RPMI7951 (cell line): ENCODE measurements at regions not wholly inside any gene's neighbourhood (a gene's known extent, or its start where the extent isn't known, plus 50 kb on each side); places are given as distances from the start of the nearest gene placed in this dataset.

Experiments
- DNase-seq: peaks from one replicate; pipeline ENCODE4 v3.0.0-alpha.2; 2012; ENCODE audit warnings: low read depth

DNA sequence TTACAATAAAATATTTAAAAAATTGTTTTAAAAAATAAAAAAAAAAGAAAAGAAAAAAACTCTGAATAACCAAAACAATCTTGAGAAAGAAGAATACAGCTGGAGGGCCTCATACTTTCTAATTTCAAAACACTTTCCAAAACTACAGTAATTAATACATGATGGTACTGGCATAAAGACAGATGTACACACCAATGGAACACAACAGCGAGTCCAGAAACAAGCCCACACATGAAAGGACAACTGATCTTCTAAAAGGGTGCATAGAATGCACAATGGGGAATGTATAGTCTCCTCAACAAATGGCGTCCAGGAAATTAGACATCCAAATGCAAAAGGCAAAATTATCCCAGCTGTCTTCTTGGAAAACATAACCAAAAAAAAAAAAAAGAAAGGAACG is 99.6 kb downstream of the LURAP1L start:
- no peak for DNase-seq

DNA sequence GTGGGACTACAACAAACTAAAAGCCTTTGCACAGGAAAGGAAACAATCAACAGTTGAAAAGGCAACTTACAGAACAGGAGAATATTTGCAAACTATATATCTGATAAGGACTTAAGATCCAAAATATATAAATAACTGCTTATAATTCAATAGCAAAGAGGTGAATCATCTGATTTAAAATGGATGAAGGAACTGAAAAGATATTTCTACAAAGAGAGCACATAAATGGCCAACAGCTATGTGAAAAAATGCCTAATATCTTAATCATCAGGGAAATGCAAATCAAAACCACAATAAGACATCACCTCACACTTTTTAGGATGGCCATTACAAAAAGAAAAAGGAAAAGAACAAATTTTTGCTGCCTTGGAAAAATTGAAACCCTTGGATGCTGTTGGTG is 100.4 kb downstream of the LURAP1L start:
- DNase-seq: peak; percentile 32

DNA sequence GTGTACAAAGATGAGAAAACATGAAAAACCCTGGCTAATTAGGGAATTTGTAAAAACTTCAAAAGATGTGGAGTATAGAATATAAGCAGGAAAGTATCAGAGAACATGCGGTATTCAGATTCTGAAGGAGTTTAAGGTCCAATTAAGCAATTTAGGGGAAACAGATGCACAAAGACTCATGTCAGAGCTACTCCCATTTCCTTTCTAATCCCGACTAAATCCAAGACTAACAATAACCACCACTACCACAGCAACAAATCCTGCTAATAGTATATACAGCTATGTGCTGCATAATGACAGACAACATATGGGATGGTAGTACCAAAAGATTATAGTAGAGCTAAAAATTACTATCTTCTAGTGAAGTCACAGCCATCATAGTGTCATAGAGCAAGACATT is 102.1 kb downstream of the LURAP1L start:
- no peak for DNase-seq

DNA sequence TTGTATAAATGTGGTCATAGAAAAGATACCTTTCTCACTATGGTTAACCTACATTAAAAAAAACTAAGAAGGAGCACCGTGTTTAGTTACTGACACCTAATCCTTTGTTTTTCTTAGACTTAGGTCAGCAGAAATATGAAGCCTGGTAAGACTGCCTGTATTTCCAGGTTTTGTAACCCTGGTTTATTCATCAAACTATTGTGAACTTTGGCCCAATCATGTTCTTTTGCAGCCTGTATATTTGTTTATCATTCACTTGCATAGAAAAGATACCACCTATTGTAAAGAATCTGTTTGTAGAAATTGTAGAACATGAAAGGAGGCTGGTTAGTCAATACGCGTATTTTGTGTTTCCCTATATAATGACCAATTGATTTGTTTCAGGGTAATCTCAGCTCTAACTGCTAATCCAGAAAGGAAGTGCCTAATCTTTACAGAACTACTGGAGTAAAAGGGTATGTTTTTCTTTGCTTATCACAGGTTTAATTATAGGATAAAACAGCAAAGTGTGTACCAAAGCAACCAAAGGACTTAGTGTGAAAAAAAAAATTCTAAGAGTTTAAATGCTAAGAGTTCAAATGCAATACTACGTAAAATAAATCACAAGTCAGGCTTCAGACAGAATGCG is 103.6 kb downstream of the LURAP1L start:
- DNase-seq: no peak

DNA sequence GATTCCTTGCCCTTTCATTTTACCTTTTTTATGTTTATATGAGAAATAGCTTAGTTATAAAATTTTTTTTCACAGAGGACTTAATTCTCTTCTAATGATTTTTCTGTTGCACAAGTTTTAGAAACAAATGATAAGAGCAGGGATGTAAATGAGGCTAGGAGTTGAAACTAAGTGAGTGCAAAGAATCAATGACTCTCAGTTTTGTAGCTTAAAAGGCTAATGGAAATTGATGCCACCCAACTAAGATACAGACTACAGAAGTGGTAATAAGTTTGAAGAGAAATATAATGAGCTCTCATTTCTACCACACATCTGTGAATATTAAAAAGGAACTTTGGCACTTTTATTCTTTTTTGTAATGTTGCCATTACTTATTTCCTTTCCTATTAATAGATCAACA is 105.1 kb downstream of the LURAP1L start:
- DNase-seq: no peak

DNA sequence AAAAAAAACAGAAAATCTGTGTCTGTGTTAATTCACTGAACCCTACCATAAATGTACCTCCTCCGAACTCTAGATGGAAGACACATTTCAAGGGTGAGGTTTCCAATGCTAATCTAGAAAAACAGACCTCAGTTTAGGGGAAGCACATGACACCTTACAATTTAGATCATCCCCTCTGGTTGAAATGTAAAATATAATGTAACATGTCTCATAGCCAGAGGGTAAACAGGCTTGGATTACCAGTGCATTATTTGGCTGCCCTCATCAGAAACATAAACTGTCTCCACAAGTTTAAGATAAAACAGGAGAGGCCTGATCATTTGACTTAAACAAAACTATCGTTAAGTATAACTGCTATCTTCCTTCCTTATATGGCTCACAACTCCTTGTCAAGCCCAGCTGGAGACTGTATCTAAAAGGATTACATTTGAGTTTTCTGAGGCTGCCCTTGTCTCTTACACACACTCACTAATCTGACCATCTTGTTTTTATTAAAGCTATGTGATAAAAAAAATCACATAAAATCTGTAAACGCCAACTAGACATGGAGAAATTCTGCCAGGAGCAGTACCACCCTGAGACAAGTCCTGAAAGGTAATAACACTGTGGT is 105.7 kb downstream of the LURAP1L start:
- no peak for DNase-seq

DNA sequence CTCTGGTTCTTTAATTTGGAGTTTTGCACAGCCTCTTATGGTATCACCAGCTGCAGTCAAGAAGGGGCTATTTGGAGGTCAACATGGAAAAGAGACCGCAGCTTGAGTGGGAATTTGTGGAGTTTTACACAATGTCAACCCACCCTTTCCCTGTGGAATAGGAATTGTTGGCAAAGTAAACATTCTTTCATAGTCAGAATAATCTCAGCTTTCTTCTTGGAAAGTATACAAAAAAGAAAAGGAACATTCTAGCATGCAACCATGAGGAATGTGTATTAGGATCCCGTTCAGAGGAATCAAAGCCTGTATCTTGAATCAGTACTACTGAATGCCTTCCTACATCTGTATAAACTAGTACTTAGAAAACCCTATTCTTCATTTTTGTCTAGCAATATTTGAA is 107.6 kb downstream of the LURAP1L start:
- peak; percentile 19 for DNase-seq

DNA sequence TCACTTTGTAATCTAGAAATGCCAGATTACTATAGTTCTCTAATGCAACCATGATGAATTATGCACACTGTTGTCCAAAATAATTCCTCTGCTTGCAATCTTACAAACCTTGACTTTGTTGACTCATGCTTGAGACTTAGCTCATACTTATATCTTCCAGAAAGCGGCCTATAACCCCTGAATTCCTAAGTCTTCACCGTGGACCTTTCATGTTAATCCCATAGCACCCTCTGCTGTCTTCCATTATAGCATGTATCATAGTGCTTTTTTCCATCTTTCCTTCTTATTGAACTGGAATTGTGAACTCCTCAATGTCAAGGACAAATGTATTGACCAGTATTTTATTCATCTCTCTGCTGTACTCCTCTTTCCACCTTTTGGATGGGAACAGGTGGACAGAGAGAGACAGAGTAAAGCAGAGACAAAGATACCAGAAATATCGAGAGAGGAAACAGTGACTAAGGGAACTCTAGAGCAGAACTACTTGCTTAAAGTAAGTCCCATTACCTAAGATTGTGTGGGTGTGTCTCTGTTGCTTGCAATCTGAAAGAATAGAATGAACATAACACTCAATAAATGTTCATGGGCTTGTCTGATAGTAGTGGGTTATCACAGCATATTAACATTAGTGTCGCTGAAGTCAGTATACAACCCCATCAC is 110.0 kb downstream of the LURAP1L start:
- peak; percentile 62 for DNase-seq

DNA sequence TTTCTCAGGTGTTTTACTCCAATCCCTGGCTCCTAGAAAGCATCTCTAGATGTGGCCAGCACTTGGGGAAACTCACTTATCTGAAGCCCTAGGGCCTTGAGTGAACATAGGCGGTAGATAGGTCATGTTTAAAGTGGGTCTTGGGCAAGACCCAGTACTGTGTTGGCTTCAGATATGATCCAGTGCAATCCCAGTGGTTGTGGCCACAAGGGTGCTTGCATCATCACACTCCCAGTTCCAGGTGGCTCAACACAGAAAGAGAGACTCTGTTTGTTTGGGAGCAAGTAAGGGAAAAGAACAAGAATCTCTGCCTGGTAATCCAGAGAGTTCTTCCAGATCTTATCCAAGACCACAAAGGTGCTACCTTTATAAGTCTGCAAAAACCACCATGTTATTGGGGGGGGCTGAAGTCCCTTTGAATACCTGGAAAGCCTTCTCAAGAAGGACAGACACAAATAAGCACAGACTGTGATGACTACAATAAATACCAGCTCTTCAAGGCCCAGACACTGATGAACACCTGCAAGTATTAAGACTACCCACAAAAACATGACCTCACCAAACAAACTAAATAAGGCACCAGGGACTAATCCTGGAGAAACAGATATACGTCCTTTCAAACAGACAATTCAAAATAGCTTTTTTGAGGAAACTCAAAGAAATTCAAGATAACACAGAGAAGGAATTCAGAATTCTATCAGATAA is 114.7 kb downstream of the LURAP1L start:
- no peak for DNase-seq

DNA sequence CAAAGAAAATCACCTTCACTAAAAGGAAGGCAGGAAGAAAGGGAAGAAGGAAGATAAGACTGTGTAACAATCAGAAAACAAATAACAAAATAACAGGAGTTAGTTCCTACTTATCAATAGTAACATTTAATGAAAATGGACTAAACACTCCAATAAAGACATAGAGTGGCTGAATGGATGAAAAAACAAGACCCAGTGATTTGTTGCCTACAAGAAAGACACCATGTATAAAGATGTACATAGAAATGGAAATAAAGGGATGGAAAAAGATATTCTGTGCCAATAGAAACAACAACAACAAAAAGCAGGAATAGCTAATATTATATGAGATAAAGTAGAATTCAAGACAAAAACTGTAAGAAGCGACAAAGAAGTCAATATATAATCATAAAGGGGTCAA is 116.8 kb downstream of the LURAP1L start:
- no peak for DNase-seq

DNA sequence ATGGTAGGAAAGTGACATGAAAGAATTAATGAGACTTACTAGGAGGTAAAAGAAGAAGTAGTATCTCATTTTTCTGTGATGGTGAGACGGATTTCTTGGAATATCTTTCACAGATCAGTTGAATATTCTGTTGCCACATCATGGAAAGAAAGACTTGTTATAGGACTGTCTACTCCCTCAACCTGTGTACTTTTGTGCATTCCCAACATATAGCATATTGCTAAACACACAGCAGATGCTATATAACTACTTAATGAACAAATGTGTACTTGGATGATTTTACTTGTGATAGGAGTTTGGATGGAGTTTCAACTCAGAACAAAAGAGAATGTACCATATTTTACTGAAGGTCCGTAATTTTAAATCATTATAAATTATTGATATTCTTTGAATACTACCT is 128.5 kb downstream of the LURAP1L start:
- no peak for DNase-seq

DNA sequence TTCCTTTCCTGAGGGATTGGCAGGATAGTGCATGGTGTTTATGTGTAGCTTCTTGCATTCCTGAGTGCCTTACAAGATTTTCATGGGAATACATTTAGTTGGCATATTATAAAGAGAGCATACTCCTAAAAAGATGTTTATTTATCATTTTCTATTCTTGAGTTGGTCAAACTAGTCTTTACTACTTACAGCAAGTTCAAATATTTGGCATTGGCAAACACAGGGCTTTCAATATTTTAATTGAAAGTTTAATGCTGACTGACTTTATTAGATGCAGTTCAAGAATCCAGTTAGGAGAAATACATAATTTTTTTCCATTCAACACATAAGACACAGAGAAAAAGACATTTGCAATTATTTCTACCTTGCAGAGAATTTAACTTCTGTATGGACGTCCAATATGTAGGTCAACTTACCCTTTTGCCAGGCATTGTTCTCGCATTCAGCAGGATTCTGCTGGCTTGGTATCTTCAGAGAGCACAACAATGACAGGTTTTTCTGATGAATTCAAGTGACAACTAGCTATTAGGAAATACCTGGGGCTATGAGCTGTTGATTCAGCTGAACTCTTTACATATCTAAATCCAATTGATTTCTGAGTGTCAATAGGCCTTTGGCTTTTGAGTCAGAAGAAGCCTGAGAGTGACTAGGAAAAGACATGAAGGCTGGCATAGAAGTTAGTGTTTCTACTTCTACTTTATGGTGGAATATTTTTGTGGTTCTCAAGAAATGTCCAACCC is 129.6 kb downstream of the LURAP1L start:
- DNase-seq: no peak

DNA sequence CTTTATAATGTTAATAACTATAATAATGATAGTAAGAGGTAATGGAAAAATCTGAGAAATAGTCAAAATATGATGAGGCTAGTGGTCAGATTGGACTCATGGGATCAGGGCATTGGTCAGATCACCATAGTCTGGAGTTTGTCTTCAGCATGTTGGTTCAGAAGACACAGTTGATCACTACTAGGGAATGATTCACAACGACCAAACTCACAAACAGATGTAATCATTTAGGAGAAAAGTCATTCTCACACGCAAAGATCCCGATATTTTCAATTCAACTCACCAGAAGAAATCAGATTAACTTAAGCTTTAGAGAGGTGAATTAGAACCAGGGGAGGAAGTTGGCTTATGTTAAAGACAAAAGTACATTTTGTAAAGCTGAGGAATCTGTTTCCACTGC is 131.8 kb downstream of the LURAP1L start:
- no peak for DNase-seq

DNA sequence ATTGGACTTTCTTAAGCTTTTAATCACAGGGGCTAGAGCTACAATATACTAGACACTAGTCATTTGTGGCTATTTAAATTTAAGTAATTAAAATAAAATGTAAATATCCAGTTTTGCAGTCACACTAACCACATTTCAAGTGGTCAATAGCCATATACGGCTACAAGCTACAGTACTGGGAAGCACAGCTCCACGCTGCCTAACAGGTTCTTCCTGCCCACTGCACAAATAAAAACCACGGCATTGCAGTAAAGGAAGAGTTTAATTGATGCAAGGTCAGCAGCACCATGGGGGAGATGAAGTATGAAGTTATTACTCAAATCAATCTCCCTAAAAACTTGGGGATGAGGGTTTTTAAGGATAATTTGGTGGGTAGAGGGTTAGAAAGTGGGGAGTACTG is 134.1 kb downstream of the LURAP1L start:
- no peak for DNase-seq

DNA sequence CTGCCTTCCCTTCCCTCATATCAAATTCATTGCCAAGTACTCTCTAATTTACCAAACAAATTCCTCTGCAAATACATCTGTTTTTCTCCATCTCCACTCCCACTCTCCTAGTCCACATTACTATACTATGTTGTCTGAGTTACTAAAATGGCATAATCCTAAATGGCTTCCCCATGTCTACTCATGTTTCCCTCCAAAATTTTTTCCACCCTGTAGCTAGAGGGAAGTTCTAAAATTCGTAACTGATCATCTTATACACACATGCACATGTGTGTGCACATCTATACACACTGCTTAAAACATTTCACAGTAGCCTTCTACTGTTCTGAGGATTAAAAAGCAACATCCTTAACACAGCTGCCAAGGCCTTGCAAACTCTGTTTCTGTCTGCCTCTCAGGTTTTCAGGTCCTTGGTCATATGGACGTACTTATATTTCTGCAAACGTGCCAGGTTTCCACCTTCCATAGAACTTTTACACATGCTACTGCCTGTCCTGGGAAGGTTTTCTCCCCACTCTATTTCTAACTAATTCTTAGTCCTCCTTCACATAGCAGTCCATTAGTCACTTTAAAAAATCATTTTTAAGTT is 140.6 kb downstream of the LURAP1L start:
- DNase-seq: no peak

DNA sequence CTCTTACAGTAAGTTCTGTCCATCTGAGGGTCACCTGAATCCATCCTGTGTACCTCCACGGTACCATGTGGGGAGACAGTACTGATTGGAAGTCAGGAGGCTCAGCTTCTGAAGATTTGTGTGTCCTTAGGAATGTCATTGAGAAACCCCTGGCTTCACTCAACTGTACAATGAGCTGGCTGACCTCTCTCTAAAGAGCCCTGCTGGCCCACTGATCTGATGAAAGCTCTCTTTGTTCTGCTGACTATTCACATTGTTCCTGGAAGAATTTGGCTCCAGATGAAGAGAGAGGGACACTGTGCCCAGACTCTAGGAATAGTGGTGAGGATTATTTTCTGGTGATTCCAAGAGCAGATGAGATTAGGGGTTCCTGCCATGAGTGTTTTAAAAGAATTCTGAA is 141.2 kb downstream of the LURAP1L start:
- peak; percentile 25 for DNase-seq

DNA sequence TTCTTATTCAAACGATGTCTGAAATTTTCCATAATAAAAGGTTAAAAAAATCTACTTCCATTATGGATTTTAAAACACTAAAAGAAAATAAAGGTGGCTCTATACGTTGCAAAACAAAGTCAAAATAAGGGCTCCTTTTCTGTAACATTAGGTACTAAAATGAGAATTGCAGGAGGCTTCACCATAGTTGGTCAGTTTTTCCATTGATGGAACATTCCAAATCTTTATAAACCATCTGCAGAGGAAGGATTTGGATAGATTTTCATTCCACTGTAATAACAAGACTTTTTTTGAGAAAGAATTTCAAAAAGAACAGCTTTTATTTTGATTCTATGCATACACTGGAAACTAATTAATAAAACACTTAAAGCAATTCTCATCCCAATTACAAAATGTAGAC is 145.6 kb downstream of the LURAP1L start:
- no peak for DNase-seq

DNA sequence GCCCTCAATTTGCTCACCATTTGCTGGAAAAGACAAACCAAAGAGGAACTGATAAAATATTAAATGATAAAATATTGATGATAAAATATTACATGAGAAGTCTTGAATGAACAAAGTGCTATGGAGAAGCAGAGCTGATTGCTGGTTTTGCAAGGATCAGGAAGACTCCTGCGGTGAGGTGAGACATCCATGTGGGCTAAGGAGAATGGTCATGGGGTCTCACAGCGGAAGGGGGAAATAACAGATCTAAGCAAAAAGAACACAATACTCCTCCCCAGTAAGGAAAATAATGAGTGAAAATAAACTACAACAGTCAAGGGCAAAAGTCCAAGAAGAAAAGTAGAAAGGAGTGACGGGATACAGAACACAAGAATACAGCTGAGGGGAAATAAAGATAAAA is 146.8 kb downstream of the LURAP1L start:
- no peak for DNase-seq

DNA sequence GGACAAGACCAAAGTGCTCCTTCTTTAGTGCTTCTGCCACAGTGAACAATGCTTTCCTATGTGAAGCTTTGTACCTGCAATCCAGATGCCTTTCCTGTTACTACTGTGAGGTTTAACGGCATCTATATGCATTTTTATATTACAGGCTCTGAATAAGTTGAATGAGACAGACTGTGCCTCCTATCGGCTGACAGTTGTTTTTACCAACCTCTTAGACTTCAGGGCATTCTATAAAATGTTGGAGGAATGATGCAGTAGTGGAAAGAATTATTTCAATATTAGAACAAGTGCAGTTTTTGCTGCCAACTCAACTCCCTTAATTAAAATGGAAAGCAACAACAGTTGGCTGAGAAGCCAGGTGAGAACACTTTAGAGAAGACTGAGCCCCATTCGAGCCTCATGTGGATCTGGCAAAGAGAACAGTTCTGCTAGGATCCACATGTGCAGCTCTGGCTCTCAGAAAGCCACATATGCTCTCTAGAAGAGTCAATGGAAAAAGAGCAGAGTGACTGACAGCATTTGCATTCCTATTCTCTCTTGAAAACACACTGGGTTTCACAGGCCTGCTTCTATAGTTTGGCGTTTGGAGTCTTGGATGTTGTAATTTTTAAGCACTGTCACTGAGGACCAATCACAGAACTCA is 147.5 kb downstream of the LURAP1L start:
- no peak for DNase-seq

DNA sequence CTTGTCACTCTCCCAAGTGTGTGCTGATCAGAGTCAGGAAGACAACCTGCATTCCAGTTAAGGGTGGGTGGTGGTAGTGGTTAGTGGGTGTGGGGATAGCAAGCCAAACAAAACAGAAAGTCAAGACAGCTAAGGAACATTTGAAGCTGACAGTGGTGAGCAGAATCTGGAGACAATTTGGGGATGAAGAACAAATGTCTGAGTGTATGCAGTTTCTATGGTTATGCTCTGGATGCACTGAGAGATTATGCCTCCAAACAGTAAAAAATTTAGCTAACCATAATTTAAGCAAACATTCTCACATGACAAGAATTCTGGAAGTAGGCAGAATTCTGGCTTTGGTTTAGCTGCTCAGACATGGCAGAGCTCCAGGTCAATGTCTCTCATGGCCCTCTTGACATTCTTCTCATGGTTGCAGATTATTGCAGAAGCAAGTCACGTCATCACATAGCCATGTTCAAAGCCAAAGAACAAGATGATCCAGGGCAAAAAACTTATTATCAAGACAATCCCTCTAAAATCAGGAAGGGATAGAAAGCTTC is 148.7 kb downstream of the LURAP1L start:
- DNase-seq: no peak

DNA sequence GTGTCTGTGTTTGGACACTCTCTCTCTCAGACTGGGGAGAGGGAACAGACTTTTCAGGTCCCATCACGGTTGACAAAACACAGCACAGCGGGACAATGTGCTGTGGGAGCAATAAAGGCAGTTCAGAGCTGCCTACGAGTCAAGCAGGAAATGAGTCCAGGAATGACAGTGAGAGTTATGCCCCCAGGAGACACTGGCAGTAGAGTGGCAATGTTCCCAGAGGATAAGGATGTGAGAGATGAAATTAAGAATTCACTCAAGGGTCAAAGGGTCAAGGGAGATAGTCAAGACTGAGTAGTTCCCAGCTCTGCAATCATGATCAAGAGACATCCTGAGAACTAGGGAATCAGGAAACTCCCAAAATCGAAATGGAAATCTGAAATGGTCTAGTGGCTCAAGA is 156.1 kb downstream of the LURAP1L start:
- DNase-seq: peak; percentile 34
